ENCODE measurements at regions not wholly inside any gene's neighbourhood (a gene's known extent, or its start where the extent isn't known, plus 50 kb on each side); places are given as distances from the start of the nearest gene placed in this dataset.
"Not testable (repeated sequence)": the region's sequence is repeated elsewhere in the genome, so short reads cannot be mapped to it uniquely, and the experiment has no call there.

- no peak for DNase-seq
Measured at GRCh38 chr12:107144441-107144840, 51.1 kb upstream of the CRY1 start.

DNA sequence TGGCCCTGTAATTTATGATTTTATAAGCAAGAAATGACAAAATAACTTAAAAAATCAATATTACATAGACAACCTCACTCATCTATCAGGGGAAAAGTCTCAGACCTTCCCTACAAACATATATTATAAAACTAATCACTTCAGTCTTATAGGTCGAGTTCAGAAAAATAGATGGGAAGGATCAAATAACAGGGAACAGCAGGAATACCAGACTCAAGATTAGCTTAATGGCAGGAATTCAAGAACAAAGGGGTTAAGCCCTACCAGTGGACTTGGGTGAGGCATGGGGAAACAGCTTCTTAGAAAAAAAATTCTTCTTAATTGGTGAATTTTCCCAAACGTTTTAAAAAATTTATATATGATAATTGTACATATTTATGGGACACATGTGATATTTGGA lies 51.6 kb upstream of the CRY1 start:
- no peak for DNase-seq

- DNase-seq = no peak
Measured at GRCh38 chr12:107145397-107145796, 52.0 kb upstream of the CRY1 start.

- no peak for DNase-seq
Measured at GRCh38 chr12:107148107-107148506, 54.8 kb upstream of the CRY1 start.

- no peak for DNase-seq
Measured at GRCh38 chr12:107152315-107152714, 59.0 kb upstream of the CRY1 start.

- DNase-seq = no peak
Measured at GRCh38 chr12:107159384-107159900, 66.1 kb upstream of the CRY1 start.

DNA sequence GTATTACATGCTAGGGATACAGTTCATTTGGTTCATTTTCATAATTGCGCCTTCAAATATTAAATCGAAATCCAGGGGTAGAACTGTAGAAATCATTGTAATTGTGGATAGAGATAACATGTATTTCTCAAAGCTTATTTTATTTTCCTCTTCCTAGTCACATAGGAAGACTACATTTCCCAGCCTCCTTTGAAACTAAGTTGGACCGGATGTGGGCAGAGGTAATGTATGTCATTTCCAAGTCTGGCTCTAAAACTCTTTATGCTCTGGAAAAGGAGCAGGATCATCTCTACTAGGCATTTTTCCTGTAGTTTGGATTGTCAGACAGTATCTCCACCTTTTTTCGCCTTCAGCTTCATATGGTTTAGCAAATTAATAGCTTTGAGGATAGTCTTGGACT lies 70.1 kb upstream of the CRY1 start:
- no peak for DNase-seq

GRCh38 chr12:107164392-107164791 lies 71.0 kb upstream of the CRY1 start:
- no peak for DNase-seq

DNA sequence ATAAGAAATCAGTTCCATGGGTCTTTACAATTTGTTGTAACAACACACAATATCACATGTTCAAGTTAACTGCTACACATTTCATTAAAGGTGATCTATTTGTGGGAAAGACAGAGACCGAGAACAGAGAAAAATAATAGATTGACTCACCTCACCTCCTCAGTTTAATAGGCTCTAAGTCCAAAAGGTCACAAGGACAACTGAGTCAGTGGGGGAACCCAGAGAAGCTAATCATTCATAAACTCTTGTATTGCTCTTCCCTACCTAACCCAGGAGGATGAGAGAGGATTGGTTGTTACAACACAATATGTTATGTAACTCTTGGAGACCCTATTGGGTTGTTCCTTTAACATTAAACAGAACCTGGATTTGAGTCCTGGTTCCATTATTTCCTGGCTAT lies 72.2 kb upstream of the CRY1 start:
- DNase-seq = no peak

- no peak for DNase-seq
Measured at GRCh38 chr12:107167756-107168155, 74.4 kb upstream of the CRY1 start.

DNA sequence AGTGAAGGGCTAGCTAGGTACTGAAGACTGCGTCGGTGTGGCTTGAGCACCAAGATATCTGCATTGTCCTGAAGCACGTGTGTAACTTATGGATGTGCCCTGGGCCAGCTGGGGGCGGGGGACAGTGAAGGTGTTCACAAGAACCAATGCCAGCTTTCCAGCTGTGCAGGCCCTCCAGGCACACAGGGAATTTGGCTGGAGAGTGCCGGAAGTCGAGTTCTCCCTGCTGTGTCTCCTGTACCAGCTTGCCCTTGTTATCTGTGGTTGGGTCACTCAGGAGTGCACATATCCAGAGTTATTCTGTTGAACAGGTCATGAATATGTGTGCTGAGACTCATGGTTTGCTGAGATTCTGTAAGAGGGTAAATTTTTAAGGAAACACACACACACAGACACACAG lies 75.9 kb upstream of the CRY1 start:
- no peak for DNase-seq

- DNase-seq = peak in 2 of 5 experiments; percentile 47 to 62
Measured at GRCh38 chr12:107178776-107179175, 85.4 kb upstream of the CRY1 start.

DNA sequence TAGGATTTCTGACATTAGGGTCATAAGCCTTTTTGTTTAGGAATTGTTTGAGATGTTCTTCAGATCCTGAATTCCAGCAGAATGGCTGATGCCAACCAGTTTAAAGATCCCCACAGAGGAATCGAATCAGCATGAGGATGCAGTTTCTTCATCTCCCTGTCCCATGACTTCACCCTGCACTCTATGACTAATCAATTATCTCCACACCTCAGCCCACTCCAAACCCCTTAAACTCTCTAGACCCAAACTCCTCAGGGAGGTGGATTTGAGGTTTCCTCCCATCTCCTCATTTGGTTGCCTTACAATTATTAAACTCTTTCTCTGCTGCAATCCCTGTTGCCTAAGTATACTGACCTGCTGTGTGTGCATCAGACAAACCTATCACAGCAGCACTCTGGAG lies 86.5 kb upstream of the CRY1 start:
- no peak for DNase-seq

DNA sequence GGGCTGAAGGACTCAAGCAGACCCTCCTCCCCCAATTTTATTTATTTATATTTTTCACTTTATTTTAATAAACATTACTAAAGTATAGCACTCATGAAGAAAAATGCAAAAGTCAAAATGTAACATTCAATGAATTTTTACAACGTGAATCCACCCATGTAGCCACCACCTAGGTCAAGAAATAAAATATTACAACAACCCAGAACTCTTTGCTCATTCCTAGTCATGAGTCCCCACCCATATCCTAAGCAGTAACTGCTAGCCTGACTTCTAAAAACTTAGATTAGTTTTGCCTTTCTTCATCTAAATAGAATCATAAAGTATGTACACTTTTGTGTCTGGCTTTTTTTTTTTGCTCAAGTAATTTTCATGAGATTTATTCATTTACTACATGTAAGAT lies 86.9 kb upstream of the CRY1 start:
- no peak for DNase-seq

DNA sequence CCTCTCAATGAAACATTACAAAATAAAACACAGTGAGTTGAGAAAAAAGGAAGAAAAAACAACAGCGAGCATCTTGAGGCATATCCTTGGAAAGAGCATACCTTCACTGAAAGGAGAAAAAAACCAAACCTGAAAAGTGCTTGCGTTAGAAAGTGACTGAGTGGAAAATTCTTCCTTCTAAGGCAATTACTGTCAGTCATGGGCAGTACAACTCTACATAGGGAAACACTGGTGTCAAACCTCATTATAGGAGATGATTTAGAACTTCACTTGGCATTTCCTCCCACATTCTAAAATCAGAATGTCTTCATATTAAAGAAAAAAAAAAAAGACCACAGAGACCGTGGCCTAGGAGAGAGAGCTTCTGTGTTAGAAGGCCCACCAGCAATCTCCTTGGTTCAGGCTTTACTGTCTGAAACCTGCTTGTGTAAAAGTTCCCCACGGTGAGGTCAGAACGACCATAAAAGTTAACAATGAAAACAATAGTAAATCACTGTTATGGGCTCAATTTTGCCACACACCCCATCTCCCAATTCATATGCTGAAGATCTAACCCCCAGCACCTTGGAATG lies 91.1 kb upstream of the CRY1 start:
- DNase-seq = no peak

GRCh38 chr12:107196681-107197080 lies 103.3 kb upstream of the CRY1 start:
- DNase-seq = no peak

- DNase-seq = no peak
Measured at GRCh38 chr12:107200394-107200793, 107.0 kb upstream of the CRY1 start.

DNA sequence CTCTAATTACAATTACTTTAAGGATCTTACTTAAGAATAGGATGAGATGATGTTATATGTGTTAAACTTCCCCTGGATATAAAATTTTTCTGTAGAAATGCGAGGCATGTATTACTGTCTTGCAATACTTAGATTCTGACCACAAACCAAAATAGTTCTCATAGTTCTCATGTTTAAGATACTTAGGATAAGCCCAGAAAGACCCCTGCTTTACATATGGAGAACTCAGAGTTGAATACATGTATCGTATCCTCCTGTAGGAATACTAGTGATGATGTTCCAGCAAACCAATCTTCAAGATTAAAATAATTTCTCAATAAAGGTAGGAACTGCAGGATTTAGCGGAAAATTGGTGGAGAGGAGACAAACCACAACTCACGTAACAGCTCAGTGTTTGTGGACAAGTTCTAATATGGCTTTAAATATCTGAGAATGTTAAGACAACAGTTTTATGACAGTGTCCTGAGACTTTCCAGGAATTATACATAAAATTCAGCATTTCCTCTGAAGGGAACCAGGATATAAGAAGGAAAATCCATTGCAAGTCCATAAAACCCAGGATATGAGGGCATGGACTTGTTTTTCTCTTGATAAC lies 114.7 kb upstream of the CRY1 start:
- no peak for DNase-seq

- DNase-seq = not testable (repeated sequence)
Measured at GRCh38 chr12:107209700-107210099, 116.4 kb upstream of the CRY1 start.

GRCh38 chr12:107214373-107214773 lies 121.0 kb upstream of the CRY1 start:
- not testable (repeated sequence) for DNase-seq

- not testable (repeated sequence) for DNase-seq
Measured at GRCh38 chr12:107216411-107216810, 123.1 kb upstream of the CRY1 start.

GRCh38 chr12:107219301-107219700 lies 126.0 kb upstream of the CRY1 start:
- DNase-seq = no peak

DNA sequence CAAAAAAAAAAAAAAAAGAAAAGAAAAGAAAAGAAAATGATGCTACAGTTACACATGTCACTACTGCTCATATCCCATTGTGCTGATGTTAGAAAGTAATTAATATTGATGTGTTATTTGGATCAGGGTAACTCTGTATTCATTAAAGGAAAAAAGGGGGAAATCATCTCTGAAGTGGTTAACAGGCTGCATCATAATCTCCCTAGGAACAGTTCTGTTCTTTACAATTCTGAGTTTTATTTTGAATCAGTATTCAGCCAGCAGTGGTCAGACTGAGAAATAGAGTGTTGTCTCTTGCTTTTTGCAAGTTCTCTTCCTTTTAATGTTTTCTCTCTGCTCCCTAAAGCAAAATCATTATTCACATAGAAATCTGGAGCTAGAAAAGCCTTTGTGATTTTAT lies 128.6 kb upstream of the CRY1 start:
- peak in 1 of 5 experiments; percentile 7 for DNase-seq

DNA sequence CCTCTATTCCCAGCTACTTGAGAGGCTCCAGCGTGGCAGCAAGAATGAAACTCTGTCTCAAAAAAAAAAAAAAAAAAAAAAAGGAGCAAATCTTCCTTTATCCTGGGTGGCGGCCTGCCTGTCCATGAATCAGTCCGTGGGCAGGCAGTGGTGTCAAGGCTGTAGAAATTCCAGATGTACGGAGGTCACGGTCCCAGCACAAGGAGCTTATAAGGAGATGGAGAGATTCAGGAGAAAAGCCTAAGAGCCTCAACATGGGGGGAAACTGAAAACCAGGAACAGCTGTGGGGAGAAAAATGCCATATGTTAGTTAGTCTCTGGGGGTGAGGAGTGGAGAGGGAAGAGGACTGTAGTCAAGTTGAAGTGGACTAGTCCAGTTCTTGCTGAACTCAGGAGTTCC lies 130.5 kb upstream of the CRY1 start:
- DNase-seq = no peak

- no peak for DNase-seq
Measured at GRCh38 chr12:107225635-107226034, 132.3 kb upstream of the CRY1 start.
